HG03045 (cell line): ENCODE measurements at regions not wholly inside any gene's neighbourhood (a gene's known extent, or its start where the extent isn't known, plus 50 kb on each side); places are given as distances from the start of the nearest gene placed in this dataset.
"Not testable (repeated sequence)": the region's sequence is repeated elsewhere in the genome, so short reads cannot be mapped to it uniquely, and the experiment has no call there.

Source experiments
- ATAC-seq: cut with Tn5 transposase; IDR thresholded peaks from one replicate; pipeline ENCODE4 v1.9.1; 2021; ENCODE audit warnings: mild to moderate bottlenecking, moderate library complexity; ENCODE audit not compliant: unreplicated experiment

DNA sequence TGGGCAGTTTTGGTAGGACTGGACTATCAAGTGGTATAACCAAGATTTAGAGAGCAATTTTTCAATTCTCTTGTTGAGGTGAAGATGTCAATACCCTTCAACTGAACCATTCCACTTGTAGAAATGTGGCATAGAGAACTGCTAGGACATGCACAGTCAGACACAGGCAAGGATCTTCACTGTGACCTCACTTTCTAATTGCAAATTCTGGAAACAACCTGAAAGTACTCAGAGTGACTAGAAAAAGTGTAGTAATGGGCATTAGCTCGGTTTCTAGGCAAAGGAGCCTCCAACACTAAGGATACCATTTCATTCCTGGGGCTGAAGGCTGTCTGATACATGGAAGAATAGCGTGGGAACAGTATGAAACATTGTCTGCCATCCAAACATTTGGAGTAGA lies 433.0 kb upstream of the RUNX1 start:
- no peak for ATAC-seq

DNA sequence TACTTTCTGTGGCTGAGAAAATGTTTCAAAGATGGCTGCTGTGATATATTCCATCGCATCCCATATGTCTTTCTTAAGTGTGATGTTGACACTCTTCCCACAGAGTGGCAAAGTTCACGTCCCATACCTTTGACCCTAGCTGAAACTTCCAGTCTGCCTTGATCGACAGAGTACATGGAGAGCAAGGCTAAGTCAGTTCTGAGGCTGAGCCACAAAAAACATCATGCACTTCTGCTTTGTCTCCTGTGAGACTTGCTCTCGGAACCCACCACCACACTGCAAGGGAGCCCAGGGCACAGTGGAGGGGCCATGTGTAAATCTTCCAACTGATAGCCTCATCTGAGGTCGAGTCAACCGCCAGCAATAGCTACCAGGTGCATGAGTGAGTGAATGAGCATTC lies 431.9 kb upstream of the RUNX1 start:
- no peak for ATAC-seq

DNA sequence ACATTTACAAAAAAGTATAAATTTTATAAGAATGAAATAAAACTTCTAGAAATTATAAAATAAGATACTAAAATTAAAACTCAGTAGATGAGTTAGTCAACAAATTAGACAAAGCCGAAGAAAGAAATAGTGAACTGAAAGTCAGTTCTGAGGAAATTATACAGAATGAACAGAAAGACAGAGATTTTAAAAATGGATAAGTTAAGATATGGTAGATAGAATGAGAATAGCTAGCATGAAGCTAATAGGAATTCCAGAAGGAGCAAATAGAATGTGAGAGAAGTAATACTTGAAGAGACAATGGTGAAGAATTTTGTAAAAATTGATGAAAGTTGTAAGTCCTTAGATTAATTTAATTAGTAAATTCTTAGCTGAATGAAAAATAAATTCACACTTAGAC lies 430.4 kb upstream of the RUNX1 start:
- ATAC-seq, result no peak

DNA sequence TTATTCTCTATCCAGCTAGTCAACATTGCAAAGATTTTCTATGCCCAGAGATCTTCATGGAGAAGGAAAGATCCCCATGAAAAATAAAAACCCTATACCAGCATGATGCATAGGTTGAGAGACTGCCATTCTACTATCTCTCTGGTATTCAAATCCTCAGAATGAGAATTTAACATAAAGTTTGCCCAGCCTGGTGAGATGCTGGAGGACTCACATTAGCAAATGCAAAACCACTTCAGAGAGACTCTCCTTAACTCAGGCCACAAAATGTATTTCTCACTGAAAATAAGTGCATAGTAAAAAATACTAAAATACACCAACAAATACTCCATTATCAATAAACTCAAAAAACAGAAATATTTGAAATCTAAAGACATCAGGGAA lies 430.0 kb upstream of the RUNX1 start:
- ATAC-seq, result no peak

DNA sequence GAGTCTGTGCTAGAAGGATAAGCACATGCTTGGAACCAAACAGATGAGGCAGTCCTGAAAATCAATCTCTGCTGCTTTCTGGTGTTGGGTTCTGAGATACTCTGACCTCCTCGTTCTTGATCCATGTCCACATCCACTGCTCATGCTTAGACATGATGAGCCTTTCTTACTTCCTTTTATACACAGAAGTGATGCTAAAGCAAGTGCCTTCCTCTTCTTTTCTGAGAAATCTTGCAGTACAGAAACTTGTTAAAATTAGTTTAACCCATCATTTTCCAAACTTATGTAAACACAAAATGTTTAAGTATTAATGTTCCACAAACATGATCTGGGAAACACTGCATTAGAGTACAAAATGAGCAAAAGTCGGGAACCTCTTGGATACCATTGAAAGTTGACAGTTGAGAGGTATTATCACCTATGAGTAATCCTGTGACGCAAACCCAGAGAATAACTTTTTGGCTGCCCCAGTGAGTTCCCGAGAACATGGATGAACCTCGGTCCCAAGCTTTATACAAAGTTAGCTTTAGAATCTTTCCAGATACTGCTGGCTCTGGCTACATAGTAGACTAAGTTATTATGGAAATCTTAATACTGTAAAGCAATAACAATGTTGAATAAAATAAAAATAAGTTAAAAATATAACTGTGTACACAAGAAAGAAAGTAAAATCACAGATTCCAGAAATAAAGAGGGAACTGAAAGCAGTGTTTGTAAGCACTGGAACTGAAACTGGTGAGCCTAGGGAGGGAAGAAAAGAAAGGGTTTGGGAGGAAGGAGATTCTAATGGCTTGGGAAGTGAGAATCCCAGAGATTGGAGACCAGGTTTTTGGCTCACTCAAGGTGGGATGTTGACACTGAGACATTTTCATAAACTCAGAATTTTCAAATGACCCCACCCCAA lies 429.3 kb upstream of the RUNX1 start:
- ATAC-seq, result no peak

DNA sequence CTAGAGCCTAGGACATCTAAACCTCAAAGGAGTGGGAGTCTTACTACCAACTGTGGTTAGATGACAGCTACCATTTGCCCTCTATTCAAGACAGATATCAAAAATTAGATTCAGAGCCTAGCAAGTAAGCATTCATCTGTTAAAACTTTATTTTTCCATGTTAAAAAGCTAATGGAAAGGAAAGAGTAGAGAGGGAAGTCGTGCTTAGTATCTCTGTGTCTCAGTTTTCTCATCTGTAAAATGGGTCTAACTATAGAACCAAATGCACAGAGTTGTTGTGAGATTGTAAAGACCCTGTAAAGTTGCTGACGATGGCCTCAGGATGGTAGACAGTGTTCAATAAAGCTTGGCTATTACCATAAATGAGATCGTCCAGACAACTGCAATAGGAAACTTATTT lies 428.5 kb upstream of the RUNX1 start:
- no peak for ATAC-seq

DNA sequence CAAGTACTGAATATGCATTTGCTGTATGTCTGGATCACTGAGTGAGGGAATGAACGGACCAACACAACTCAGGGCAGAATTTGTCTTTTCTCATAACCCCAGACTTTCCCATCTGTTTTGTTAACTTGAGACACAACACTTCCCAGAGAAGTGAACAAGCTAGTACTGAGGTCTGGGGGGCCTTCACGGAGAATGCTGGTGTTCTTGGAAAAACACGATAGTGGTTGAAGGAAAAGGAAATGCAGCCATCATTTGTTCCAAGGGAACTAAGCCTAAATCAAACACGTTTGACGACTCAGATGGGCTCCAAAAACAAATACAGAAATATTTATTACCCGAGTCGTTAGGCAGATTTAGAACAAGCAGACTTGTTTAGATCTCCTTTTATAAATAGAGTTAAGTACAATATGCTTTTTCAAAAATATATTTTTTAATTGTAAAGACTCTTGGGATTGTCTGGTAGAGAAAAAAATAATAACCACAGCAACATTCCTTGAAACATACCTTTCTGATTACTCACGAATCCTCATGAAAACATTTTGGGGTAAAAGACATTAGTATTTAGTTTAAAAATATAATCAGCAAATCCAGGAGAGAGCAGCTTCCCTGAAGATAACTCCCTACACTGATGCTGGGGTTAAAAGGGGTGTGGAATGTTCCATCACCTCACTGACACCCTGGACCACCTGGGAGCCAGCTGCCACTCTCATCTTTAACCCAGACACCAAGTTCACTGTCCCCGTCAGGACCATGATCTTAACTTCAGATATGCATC lies 427.7 kb upstream of the RUNX1 start:
- ATAC-seq, result no peak

DNA sequence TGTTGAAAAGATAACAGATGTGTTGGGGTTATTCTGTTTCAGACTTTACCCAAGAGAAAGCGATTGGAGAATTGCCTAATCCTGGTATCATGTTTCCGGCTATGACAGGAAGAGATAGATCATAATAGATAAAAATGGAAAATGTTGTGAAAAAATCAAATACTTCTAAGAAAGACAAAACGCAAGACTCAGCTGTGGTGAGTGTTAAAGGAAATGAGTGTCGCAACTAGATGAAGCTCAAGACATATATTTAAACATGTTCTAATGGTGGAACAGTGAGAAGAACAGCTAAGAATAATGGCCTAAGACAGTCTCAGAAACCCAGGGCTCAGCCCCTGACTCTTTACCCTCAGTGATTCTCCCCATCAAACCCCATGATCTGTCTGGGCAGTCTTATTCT lies 426.7 kb upstream of the RUNX1 start:
- ATAC-seq, result no peak

DNA sequence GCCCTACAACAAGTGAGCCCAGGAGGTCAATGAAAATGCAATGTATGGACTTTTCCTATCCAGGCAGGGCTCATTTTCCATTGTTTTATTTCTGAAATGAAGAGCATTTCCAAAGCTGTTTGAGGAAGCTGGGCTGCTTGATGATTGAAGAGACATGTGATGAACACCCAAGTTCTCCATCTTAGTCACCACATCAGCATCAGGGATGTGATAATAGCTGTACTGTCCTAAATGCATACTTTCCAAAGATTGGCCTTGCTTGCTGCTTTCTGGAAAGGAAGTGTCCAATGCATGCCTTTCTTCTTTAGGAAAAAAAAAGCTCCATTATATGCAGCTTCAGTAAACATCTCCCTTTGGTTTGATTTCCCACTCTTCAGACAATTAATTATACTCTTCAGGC lies 425.9 kb upstream of the RUNX1 start:
- ATAC-seq, result no peak

DNA sequence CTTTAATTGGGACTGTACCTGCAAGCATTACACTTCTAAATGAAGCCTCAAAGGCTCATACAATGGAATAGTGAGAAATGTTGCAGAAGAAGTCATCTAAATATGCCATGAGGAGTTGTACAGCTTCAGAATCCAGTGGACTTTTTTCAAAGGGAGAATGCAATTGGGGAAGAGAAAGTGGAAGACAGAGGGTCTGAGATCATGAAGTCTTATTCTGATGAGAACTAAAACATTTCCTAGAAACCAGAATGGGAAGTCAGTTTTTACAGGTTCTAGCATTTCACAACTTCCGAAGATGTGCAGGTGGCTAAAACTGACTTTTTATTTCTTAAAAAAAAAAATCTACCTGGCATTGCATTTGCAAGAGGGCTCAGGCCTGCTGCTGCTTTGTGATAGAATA lies 424.4 kb upstream of the RUNX1 start:
- ATAC-seq, result no peak

DNA sequence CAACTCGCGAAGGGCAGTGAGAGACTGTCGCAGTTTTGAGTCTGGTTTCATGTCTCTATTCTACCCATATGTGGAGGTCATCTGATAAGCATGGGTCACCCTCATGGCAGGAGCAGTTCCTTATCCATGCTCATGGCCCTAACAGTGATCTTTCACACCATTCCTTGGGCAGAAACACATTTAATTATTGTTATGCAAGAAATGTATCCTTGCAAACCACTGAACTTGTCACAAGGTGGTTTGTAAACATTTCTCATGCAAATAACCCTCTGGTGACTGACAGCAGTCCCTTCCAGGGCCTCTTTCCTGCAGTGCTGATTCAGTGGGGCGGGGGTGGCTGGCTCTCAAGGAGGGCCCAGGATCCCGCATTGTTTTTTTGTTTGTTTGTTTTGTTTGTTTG lies 421.4 kb upstream of the RUNX1 start:
- no peak for ATAC-seq

DNA sequence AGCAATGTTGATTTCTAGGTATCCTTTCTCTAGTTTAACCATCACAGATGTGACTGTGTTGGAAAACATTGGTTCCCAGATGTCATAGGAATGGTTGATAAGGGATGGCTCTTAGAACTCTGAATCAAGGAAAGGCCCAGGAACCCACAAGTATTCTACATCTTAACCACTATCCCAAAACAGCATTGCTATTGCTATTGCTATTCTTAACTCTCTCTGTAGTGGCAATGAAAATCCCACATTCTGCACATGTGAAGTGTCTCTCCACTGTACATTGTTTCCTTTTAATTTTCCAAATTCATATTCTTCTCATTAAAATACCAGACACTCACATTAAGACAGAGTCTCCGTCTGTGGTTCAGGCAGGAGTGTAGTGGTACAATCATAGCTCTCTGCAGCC lies 420.4 kb upstream of the RUNX1 start:
- ATAC-seq, result no peak

DNA sequence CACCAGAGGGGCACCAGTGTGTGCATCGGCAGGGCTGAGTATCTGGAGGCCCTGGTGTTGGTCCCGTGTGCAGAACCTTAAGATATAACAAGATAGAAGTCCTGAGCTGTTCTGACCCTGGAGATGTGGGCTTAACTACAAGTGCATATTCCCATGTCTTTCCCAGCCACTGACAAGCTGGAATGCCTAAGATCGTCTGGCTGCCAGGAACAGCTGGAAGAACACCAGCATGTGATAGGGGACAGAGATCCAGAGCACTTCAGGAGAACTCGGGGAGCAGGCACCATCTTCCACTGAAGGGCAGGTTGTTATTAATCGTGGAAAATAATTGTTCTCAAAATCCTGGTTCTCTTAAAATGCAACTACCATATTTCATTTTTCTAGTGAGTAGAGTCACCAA lies 419.9 kb upstream of the RUNX1 start:
- no peak for ATAC-seq

DNA sequence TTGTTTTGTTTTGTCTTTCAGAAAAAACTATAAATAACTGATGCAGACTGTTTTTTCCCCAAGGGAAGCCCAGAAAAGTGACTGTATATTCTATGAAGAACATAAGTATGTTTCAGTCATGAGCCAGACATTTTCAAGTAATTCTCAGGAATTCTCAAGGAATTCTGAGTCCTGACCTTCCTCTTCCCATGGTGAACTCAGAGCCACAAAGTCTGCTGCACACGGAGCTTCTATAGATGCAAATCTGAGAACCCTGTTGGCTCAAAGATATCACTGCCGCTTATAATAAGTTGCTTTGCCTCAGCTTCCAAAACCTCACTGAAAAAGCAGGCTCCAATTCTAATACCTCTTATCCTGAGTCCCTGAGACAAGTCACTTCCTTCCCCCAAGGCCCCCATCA lies 418.5 kb upstream of the RUNX1 start:
- no peak for ATAC-seq

DNA sequence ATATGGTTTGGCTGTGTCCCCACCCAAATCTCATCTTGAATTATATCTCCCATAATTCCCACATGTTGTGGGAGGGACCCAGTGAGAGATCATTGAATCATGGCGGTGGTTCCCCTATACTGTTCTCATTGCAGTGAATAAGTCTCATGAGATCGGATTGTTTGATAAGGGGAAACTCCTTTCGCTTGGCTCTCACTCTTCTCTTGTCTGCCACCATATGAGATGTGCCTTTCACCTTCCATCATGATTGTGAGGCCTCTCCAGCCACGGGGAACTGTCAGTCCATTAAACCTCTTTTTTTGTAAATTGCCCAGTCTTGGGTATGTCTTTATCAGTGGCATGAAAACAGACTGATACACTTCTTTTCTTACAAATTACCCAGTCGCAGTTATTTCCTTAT lies 417.6 kb upstream of the RUNX1 start:
- not testable (repeated sequence) for ATAC-seq

DNA sequence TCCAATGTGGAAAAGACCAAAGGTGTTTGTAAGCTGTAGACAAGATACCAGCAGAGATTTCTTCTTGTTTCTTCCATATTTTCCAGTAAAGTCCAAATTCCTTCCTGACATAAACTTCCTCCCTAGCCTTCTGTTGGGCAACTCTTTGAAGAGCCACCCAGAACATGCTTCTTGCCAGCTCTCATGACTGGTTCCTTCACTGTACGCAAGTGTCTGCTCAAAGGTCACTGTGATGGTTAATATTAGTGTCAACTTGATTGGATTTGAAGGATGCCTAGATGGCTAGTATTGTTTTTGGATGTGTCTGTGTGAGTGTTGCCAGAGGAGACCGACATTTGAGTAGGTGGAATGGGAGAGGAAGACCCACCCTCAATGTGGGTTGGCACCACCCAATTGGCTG lies 416.6 kb upstream of the RUNX1 start:
- ATAC-seq, result no peak

DNA sequence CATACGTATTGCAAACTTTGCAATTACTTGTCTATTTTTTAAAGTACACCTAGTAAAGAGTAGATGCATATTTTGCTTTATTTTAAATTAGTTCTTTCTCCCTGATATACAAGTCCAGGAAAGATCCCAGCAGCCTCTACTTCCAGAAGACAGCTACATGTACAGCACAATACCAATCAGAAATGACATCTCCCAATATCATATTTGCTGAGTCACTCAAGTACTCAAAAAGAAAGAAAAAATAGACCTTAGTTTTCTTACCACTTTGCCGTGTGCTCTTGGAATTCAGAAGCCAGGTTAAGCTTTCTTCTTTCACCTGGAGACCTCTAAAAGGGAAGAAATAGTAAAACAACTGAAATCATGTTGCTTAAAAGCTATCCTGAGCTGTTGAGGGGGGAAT lies 412.6 kb upstream of the RUNX1 start:
- ATAC-seq, result no peak

DNA sequence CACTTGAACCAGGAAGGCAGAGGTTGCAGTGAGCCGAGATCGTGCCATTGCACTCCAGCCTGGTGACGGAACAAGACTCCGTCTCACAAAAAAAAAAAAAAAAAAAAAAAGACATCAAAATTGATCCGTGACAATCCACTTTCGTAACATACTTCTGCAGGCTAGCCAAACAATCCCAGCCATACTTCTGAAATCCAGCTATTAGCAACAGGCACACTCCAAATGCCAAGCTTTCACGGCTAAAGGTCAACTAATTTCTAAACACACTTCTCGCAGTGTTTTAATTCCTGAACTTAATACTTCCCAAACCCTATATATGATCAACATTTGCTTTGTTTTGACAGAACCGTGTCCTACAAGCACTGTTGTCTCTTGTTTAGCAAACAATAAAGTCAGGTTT lies 411.3 kb upstream of the RUNX1 start:
- ATAC-seq, result no peak

DNA sequence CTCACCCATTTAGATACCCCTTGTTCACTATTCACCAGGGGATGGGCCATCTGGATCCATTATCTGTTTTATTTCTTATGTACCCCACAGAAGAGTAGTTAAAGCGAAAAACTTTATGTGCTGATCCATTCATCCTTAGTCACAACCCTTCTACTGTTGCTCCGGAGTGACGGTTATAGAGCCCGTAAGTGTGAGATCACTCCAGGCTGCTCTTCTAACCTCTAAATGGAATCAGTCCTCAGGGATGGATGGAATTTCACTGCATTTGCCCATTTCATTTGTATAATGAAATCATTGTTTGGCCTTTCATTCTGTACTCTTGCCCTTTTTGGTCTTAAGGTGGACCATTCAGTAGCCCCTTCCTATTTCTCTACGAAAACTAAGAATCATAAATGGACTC lies 409.3 kb upstream of the RUNX1 start:
- ATAC-seq, result no peak

DNA sequence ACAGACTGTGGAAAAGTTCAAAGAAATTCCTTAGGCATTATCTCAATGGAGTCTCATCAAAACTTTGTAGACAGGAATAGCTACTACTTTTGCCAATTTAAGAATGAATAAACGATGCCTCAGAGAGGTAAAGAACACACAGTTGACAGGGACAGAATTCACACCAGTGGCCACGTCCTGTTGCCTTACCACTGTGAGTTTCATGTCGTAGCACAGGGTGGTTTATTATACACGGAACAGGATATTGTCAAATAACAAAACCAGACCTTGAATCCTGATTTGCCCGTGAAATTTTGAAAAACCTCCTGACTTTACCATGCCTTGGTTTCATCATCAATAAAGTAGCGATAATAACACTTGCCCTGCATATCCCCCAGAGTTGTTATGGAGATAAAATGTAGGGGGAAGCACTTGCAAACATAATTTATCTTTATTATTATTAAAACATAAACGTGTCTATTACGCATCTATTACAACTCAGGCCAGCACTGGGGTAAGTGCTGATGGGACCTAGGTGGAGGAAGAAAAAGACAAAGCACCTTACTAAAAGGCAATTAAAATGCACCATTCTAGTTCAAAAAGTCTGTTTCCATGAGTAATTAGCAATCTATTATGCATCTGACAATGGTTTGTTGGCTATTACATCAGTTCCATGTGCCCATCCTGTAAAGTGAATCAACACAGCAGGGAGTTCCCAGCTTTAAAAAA lies 408.1 kb upstream of the RUNX1 start:
- no peak for ATAC-seq

DNA sequence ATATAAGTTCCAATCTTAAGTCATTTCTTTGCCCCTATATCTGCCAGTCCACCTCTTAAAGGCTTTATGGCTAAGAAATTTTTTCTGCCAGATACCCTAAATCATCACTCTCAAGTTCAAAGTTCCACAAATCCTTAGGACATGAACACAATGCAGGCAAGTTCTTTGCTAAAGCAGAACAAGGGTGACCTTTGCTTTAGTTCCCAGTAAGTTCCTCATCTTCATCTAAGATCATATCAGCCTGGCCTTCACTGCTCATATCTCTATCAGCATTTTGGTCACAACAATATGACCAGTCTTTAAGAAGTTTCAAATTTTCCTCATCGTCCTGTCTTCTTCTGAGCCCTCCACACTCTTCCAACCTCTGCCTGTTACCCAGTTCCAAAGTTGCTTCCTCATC lies 402.2 kb upstream of the RUNX1 start:
- no peak for ATAC-seq

DNA sequence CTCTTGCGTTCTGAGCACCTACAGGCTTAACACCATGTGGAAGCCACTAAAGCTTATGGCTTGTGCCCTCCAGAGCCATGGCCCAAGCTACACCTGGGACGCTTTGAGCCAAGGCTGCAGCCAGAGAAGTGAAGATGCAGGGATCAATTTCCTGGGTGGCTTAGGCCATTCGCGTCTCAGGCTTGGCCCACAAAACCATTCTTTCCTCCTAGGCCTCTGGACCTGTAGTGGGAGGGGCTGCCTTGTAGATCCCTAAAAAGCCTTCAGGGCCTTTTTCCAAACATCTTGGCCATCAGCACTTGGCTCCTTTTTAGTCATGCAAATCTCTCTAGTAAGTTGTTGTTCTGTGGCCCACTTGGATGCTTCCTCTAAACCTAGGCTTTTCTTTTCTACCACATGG lies 401.7 kb upstream of the RUNX1 start:
- ATAC-seq, result no peak
